ENCODE measurements at regions not wholly inside any gene's neighbourhood (a gene's known extent, or its start where the extent isn't known, plus 50 kb on each side); places are given as distances from the start of the nearest gene placed in this dataset.

DNA sequence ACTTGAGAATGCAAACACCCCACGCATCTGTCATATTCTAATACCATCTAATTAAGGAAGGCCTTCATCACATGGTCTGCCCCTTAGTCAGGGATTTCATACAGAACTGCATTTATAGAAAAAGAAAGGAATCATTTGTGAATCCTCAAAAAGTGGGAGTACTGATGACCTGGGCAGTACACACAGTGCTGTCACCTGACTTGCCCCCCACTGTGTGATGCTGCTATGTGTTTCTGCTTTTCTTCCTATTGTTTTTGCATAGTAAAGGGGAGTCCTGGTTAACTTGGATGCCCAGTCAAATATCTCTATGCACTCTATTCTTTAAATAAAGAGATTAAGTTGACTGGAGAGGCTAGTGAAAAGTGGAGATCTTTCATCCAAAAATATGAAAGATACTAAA is 1921.2 kb upstream of the PRR20A start:
- TF ChIP-seq POLR2AphosphoS5 (IDR thresholded peaks at IDR 0.05; ENCODE audit: low read depth, low read length) (no peak), POU2F2 (IDR thresholded peaks at IDR 0.05; ENCODE audit: low read depth, low read length) (no peak)
